ENCODE measurements at regions not wholly inside any gene's neighbourhood (a gene's known extent, or its start where the extent isn't known, plus 50 kb on each side); places are given as distances from the start of the nearest gene placed in this dataset.

DNA sequence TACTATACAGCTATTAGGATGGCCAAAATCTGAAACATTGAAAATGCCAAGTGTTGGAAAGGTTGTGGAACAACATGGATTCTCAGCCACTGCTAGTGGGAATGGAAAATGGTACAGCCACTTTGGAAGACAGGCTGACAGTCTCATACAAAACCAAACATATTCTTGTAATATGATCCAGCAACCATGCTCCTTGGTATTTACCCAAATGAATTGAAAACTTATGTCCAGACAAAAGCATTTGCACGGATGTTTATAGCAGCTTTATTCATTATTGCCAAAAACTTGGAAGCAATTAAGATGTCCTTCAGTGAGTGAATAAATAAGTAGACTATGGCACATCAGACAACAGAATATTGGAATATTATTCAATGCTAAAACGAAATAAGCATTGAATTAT lies 105.8 kb upstream of the DCLK2 start:
- Mint-ChIP-seq H3K27me3 (ENCODE audit: insufficient read depth, unreplicated experiment) (no peaks in the 10 kb centered on the region), H3K36me3 (ENCODE audit: insufficient read depth, unreplicated experiment) (no peaks in the 10 kb centered on the region), H3K27ac (ENCODE audit: low read depth, unreplicated experiment) (no peak overlapping the region), H3K4me3 (ENCODE audit: unreplicated experiment) (no peak overlapping the region), H3K4me1 (ENCODE audit: insufficient read depth, unreplicated experiment) (no peaks in the 10 kb centered on the region), H3K9me3 (ENCODE audit: unreplicated experiment) (no peaks in the 10 kb centered on the region)
- ChIA-PET POLR2A (no interaction called here), CTCF (interaction anchor here (0.6 to 1.6 kb wide), 3 partner anchors 9 to 270 kb away, joined by 3 to 6 read pairs (median 4); no protein-coding TSS in a partner anchor)
- TF ChIP-seq, protein P1, sequence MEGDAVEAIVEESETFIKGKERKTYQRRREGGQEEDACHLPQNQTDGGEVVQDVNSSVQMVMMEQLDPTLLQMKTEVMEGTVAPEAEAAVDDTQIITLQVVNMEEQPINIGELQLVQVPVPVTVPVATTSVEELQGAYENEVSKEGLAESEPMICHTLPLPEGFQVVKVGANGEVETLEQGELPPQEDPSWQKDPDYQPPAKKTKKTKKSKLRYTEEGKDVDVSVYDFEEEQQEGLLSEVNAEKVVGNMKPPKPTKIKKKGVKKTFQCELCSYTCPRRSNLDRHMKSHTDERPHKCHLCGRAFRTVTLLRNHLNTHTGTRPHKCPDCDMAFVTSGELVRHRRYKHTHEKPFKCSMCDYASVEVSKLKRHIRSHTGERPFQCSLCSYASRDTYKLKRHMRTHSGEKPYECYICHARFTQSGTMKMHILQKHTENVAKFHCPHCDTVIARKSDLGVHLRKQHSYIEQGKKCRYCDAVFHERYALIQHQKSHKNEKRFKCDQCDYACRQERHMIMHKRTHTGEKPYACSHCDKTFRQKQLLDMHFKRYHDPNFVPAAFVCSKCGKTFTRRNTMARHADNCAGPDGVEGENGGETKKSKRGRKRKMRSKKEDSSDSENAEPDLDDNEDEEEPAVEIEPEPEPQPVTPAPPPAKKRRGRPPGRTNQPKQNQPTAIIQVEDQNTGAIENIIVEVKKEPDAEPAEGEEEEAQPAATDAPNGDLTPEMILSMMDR (IDR thresholded peaks at IDR 0.05; ENCODE audit: unreplicated experiment), result no peak
- intact Hi-C loops (cut with micrococcal nuclease), result no loop called here
- no peak for DNase-seq (ENCODE audit: unreplicated experiment)
- BruUV-seq (replicated peaks), result no TSS peak

DNA sequence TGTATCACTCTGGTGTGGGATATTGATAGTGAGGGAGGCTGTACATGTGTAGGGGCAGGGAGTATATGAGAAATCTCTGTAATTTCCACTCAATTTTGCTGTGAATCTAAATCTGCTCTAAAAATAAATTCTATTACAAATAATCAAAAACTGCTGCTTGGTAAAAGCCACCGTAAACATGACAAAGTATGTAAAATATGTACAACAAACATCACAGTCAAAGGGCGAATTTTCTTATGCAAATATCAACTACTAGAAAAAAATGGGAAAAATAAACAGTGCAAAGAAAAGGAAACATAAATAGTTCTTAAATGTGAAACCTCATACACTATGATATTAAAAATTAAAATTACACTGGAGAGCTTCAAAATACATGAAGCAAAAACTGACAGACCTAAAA lies 105.1 kb upstream of the DCLK2 start:
- ChIA-PET CTCF (no interaction called here), POLR2A (no interaction called here)
- no peaks in the 10 kb centered on the region for H3K9me3 Mint-ChIP-seq (ENCODE audit: unreplicated experiment)
- no peaks in the 10 kb centered on the region for H3K27me3 Mint-ChIP-seq (ENCODE audit: insufficient read depth, unreplicated experiment)
- H3K4me1 Mint-ChIP-seq (ENCODE audit: insufficient read depth, unreplicated experiment), result no peaks in the 10 kb centered on the region
- no peak for DNase-seq (ENCODE audit: unreplicated experiment)
- no peak overlapping the region for H3K27ac Mint-ChIP-seq (ENCODE audit: low read depth, unreplicated experiment)
- no TSS peak for BruUV-seq (replicated peaks)
- H3K36me3 Mint-ChIP-seq (ENCODE audit: insufficient read depth, unreplicated experiment), result no peaks in the 10 kb centered on the region
- no peak overlapping the region for H3K4me3 Mint-ChIP-seq (ENCODE audit: unreplicated experiment)
- TF ChIP-seq, protein P1 (IDR thresholded peaks at IDR 0.05; ENCODE audit: unreplicated experiment), result no peak
- intact Hi-C loops (cut with micrococcal nuclease), result no loop called here

- CTCF ChIA-PET, result no interaction called here
These were observed 103.1 kb upstream of the DCLK2 start for GRCh38 chr4:149975172-149975571.

GRCh38 chr4:149980121-149980682 lies 98.0 kb upstream of the DCLK2 start:
- Mint-ChIP-seq H3K4me1 (ENCODE audit: insufficient read depth, unreplicated experiment) (no peaks in the 10 kb centered on the region), H3K27ac (ENCODE audit: low read depth, unreplicated experiment) (no peak overlapping the region), H3K36me3 (ENCODE audit: insufficient read depth, unreplicated experiment) (no peaks in the 10 kb centered on the region), H3K27me3 (ENCODE audit: insufficient read depth, unreplicated experiment) (no peaks in the 10 kb centered on the region), H3K9me3 (ENCODE audit: unreplicated experiment) (no peaks in the 10 kb centered on the region), H3K4me3 (ENCODE audit: unreplicated experiment) (no peak overlapping the region)
- DNase-seq (ENCODE audit: unreplicated experiment), result no peak
- TF ChIP-seq, protein P1 (IDR thresholded peaks at IDR 0.05; ENCODE audit: unreplicated experiment), result no peak
- BruUV-seq (replicated peaks), result no TSS peak
- CTCF ChIA-PET, result interaction anchor here (0.6 to 2.3 kb wide), 7 partner anchors 11 to 262 kb away, joined by 3 to 11 read pairs (median 3); no protein-coding TSS in a partner anchor
- POLR2A ChIA-PET, result no interaction called here
- intact Hi-C loops (cut with micrococcal nuclease), result no loop called here

More at GRCh38 chr4:149975172-149975571, 103.1 kb upstream of the DCLK2 start:
- H3K9me3 Mint-ChIP-seq (ENCODE audit: unreplicated experiment), result no peaks in the 10 kb centered on the region
- no peak for DNase-seq (ENCODE audit: unreplicated experiment)
- H3K4me1 Mint-ChIP-seq (ENCODE audit: insufficient read depth, unreplicated experiment), result no peaks in the 10 kb centered on the region
- TF ChIP-seq, protein P1 (IDR thresholded peaks at IDR 0.05; ENCODE audit: unreplicated experiment), result no peak
- BruUV-seq (replicated peaks), result no TSS peak
- no peak overlapping the region for H3K4me3 Mint-ChIP-seq (ENCODE audit: unreplicated experiment)
- H3K27ac Mint-ChIP-seq (ENCODE audit: low read depth, unreplicated experiment), result no peak overlapping the region
- POLR2A ChIA-PET, result no interaction called here
- H3K36me3 Mint-ChIP-seq (ENCODE audit: insufficient read depth, unreplicated experiment), result no peaks in the 10 kb centered on the region
- no peaks in the 10 kb centered on the region for H3K27me3 Mint-ChIP-seq (ENCODE audit: insufficient read depth, unreplicated experiment)
- intact Hi-C loops (cut with micrococcal nuclease), result no loop called here

Measured in MCF 10A (cell line).